ENCODE measurements at regions not wholly inside any gene's neighbourhood (a gene's known extent, or its start where the extent isn't known, plus 50 kb on each side); places are given as distances from the start of the nearest gene placed in this dataset.
"Not testable (repeated sequence)": the region's sequence is repeated elsewhere in the genome, so short reads cannot be mapped to it uniquely, and the experiment has no call there.

DNA sequence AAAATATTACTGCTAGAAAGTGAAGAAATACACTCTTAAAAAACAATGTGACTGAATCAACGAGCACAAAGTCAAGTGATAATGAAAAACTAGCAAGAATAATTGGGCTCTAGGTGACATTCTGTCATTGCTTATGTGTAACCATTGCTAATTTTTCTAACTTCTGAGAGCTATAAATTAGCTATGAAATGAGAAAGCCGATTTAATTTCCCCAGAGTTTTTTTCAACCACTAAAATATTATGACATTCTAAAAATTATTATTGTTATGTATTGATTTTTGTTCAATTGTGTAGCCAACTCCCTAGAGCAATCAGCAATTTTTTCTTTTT lies 458.6 kb upstream of the ATXN8OS start:
- no peak for DNase-seq (ENCODE audit: low spot score)

DNA sequence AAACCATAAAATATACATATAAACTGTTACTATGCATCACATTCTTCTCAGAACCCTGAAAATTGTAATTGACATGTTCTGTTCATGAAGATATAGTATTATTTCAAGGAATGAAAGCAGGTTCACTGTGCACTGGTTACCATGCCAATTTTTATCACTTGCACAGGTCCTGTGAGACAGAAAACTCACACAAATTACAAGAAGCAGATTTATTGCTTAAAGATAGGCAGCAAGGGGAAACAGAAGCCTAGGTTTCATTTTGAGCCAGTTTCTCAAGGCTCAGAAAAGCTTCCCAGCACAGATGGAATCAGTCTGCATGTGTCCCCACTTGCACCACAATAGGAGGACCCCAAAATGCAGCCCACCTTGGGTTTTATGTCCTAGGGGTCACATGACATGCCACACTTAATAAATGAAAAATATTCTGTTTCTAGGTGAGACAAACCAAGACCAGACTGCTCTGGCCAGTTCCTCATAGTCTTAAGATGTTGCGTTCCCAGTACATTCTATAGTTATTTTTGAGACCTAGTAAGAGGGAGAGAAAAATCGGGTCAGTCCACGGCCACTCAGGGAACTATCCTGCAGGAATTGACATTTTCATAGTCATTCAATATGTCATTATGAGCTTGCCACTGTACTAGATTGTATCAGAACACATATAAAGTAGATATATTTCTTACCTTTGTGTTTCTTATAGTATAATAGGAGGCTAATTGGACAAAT lies 459.1 kb upstream of the ATXN8OS start:
- DNase-seq (ENCODE audit: low spot score): no peak

DNA sequence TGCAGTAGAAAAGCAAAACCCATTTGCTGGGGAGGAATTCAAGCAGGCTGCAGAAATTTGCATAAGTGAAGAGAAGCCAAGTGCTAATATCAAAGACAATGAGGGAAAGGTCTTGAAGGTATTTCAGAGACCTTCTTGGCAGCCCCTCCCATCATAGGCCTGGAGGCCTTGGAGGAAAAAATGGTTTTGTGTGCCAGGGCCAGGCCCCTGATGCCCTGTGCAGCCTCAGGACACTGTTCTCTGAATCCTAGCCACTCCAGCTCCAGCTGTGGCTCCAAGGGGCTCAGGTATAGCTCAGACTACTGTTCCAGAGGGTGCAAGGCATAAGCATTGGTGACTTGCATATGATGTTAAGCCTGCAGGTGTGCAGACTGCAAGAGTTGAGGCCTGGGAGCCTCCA lies 463.2 kb upstream of the ATXN8OS start:
- DNase-seq (ENCODE audit: low spot score): no peak

DNA sequence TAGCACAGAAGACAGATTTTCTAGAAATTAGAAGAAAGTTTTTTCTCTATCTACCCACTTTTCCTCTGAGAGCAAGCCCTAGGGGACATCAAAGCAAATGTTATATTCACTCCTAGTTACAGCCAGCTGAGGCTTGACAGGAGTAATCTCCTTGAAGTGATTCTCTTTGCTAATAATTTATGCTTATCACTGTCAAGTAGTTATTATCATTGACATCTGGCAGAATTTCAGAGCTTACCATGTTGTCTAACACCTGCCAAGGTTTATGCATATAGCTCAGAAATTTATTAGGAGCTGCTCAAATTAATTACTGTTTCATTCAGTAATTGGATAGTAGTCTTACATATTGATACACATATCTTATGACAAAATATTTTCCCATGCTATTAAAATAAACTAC lies 465.9 kb upstream of the ATXN8OS start:
- DNase-seq (ENCODE audit: low spot score): no peak

DNA sequence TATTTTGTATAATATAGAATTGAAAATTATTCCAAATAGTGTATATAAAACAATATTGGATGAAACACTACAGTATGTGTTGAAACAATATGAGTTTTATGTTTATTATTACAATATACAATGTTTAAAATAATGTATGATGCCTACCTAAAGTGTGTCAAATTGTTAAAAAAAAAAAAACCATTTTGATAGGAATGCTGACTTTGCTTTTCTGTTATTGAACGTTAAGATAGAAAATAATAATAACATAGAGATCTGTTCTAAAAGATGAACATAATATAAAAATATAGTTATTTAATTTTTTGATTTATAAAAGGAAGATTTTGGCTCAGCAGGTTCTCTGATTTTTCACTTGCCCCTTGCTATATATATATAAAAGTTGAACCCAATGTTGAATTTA lies 474.6 kb upstream of the ATXN8OS start:
- DNase-seq (ENCODE audit: low spot score): no peak

DNA sequence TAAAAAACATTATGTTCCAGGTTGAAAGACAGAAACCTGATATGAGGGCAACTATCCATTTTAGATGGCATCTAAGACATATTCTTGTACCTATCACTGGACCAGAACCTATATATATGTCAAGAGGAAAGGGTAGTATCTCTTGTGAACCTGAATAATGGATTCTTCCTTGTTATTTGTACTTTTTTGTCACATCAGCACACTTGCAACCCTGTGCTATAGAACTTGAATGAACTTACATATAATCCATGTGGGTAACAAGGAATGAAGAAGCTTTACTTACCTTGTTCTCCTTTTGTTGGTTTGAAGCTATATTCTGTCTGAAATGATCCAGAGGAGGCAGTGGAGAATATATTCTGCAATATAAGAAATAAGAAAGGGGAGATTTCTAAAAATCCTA lies 483.7 kb upstream of the ATXN8OS start:
- DNase-seq (ENCODE audit: low spot score): no peak

DNA sequence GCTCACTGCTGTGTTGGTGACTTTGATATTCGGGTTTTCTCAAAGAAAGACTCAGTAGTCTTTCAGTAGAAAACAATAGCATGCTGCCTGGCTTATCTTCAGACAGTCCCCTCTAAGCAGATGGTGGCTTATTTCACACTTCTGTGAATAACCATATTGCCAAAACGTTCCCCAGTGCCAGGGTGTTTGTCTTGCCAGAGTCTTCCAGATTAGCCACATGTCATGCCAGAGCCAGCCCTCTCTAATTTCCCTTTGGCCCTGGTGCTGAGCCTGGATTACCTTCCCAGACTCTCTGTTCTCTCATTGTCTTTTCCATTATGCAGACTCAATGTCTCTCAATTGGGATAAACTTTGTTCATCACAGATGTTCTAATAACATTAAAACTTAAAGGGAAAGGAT lies 488.0 kb upstream of the ATXN8OS start:
- DNase-seq (ENCODE audit: low spot score): peak; percentile 40

DNA sequence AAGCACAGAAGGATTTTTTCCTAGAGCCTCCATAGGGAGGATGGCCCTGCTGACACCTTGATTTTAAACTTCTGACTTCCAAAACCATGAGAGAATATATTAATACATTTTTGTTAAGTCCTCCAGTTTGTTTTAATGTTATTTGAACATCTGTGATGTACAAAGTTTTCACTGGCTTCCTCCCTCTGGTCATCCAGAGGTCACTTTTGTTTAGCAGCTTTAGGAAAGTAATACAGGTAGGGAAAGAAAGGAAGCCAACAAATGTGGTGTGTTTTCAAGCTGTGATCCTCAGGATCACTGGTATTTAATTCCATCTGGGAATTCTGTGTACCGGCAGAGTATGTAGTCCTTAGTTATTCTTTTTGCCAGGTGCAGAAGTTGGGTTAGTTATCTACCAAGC lies 488.8 kb upstream of the ATXN8OS start:
- no peak for DNase-seq (ENCODE audit: low spot score)

DNA sequence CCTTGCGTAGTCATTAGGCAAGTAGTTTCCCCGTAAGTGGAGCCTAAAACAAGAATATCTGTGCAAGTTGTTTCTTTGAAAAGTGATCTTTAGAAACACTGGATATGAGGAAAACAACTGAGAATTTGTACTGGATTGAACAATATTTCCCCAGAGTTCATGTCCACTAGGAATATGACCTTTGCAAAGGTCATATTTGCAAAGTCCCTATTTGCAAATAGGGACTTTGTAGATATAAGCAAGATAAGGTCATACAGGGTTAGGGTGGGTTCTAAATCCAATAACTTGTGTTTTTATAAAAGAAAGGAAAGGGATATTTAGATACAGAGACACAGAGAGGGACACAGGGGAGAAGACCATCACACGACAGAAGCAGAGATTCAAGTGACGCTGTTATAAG lies 489.2 kb upstream of the ATXN8OS start:
- DNase-seq (ENCODE audit: low spot score): no peak

DNA sequence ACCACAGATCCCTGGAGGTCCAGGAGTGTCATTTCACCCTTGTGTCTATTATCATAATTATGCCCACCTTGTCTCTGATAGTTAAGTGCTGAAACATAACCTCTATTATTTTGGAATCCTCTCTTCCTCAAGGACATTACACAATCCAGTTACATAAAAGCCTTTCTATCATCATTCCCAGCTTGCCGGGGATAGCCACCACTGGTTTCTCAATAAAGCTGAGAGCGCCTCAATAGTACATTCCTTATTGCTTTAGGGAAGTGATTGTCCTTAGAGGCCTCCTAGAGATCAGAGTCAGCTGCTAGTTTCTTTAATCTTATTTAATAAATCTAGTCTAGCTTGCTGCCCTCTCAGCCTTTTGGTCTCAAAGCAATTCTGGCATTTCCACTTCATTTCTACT lies 490.0 kb upstream of the ATXN8OS start:
- no peak for DNase-seq (ENCODE audit: low spot score)

DNA sequence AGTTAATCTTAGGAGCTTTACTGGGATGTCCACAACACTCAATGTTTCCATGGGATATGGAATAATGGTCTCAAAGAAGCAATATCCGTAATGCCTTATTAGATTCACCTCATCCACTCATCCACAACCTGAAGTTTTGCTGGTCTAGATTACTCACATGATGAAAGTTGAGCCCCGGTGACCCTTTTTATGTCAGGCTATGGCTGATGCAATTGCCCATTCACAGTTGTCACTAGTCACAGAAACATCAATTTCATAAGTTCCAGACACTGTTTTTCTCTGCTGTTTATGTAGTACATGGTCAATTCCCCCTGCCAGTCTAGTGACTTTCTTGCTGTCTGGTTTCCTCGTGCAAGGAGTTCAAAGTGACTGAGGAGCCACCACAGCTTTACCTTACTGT lies 491.2 kb upstream of the ATXN8OS start:
- DNase-seq (ENCODE audit: low spot score): no peak

DNA sequence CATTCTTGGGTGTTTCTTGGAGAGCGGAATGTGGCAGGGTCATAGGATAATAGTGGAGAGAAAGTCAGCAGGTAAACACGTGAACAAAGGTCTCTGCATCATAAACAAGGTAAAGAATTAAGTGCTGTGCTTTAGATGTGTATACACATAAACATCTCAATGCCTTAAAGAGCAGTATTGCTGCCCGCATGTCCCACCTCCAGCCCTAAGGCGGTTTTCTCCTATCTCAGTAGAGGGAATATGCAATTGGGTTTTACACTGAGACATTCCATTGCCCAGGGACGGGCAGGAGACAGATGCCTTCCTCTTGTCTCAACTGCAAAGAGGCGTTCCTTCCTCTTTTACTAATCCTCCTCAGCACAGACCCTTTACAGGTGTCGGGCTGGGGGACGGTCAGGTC lies 492.6 kb upstream of the ATXN8OS start:
- DNase-seq (ENCODE audit: low spot score): not testable (repeated sequence)

DNA sequence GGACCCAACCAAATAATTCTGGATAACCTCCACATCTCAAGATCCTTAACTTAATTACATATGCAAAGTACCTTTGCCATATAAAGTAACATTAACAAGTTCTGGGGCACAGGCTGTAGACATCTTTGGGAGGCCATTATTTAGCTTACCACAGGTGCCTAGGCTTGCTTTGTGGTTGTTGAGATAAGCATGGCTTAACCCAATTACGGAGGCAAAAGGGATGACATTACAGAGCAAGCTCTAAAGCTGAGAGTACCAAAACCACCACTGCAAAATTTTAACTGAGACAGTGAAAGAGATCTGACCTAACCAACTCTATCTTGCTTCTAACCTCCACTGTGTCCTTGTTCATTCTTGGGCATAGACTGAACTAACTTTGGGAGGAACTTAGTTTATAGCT lies 502.9 kb upstream of the ATXN8OS start:
- no peak for DNase-seq (ENCODE audit: low spot score)

DNA sequence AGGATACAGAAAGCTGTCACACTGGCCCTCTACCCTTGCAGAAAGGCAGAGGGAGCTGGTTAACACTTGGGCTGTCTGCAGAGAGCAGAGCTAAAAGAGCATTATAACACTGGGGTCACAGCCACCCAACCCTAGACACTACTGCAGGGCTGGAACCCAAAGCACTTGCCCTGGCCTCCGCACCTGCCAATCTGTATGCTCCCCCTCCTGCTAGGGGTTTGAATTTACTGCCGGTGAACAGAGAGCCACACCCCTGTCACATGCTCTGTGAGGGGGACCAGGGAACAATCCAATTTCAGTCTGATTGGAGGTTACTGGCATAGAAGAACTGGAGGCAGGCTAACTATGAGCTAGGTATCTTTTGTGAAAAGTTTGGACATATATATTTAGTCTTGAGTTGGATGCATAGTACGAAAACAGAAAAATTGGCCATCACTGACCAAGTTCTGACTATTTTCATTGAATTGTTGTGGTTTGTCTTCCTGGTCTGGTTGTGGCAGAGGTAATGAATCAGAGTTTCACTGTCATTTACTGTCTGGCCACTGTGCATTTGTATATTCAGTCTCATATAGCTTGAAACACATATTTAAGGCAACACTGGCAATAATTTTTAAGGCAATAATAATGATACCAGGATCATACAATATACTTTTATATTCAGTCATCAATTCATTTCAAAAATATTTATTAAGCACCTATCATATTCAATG lies 504.3 kb upstream of the ATXN8OS start:
- no peak for DNase-seq (ENCODE audit: low spot score)

DNA sequence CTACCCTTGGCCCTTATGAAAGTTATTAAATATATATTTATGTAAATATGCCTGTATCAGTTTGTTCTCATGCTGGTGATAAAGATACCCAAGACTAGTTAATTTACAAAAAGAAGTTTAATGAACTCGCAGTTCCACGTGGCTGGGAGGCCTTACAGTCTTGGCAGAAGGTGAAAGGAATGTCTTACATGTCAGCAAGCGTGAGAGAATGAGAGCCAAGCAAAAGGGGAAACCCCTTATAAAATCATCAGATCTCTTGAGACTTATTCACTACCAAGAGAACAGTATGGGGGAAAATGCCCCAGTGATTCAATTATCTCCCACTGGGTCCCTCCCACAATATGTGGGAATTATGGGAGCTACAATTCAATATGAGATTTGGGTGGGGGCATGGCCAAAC lies 506.0 kb upstream of the ATXN8OS start:
- DNase-seq (ENCODE audit: low spot score): no peak

DNA sequence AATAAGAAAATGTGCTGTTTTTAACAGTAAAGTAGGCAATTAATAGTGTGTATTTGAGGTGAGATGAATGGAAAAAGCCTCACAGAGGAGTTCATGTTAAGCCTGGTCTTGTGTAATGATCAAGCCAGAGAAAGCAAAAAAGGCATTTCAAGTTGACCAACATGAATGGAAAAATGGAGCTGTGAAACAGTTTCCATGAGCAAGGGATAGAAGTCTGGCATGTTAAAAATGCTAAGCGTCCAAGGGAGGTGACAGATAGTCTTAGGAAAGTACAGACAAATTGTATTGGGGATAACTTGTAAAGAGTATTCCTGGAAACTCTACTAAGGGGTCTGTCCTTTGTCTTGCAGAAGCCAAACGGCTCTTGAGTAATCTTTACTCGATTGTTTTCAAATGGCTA lies 506.8 kb upstream of the ATXN8OS start:
- no peak for DNase-seq (ENCODE audit: low spot score)

DNA sequence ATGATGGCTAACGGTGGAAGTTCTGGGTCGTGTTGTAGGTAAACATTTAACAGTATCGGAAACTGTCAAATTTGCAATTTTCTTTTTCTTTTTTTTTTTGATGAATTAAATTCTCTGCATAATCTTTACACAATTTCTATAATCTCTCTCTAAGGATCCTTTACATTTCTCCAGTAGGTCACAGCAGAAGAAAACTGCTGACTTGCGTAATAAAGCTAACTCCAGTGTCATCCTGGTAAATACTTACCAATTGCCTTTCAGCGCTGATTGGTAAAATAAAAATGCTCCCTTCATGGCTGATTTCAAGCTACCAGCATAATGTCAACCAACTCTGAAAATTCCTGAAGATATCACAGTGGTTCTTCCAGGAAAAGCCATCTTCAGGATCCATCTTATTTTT lies 510.5 kb upstream of the ATXN8OS start:
- no peak for DNase-seq (ENCODE audit: low spot score)

DNA sequence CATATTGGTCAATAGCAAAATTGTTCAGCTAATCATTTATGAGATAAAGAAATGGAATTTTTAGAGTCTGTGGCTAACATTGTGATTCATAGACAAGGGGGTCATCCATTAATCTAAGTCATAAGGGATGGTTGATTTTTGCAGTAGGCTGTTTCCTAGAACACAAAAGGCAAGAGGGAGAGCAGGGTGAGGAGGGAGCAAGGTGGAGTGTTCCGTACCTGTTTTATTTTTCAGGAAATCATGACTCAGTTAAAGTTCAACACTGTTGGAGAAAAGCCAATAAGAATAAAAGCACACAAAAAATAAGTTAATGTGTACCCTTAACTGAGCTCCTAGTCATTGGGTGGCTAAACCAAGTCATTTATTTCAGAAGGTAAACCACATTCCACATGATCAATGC lies 512.4 kb upstream of the ATXN8OS start:
- no peak for DNase-seq (ENCODE audit: low spot score)

DNA sequence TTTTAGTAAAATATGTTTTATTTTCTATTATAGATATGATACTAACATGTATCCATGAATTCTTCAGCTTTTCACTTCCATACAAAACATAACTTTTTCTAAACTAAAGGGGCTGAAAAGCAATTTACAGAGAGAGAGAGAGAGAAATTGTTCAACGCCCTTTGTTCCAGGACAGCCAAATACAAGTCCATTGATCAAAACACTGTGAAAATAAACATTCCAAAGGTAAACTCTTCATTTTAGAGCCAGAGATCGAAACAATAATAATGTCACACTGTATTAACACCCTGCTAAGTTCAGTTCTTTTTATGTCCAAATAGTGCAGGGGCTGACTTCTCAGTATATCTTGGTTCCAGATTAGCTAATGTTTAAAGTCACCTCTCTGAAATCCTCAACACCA lies 516.2 kb upstream of the ATXN8OS start:
- DNase-seq (ENCODE audit: low spot score): no peak

DNA sequence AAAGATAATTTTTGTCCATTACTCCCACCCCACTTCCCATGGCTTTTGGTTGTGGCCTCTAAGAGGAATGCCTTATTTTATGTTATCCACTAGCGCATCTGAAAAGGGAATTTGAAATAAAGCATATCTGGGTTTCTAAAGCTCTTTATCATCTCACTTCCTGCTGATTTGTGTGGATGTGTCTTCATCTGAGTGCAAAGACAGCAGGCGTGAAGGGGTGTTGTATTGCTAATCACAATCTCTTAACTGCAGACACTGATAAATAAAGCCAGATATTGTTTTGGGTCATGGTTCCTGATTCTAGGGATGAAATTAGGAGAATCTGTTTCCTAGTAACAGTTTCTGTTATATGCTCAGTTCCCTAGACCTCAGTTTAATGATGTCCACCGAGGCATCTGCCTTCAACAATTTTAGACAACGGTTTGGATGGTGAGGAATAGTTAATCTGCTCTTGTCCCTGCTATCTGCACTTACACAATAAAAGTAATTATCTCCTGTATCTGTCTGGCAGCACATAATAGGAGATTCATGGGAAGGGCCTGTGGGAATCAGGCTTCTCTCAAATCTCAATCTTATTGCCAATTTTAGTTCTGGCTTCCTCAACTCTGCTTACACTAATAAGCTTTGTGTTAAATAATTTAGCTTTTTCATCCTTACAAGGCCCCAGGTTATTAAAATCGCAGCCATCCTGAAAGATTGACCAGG lies 517.9 kb upstream of the ATXN8OS start:
- DNase-seq (ENCODE audit: low spot score): no peak

DNA sequence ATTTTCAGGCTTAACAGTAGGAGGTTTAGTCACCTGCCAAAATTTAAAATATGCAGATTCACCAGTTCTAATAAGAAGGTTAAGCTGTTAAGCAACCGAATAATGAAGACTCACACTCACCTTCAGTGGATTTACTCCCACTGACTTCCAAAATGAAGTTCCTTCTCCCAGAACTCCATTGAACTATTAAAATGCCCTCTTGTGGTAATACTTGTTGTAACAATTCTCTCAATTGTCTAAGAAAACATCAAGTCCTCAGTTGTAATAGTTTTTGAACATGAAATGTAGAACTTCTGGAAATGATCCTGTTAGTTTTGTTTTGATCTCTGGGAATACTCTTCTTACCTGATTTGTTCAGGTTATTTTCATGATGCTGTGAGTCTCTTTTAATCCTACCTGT lies 522.0 kb upstream of the ATXN8OS start:
- no peak for DNase-seq (ENCODE audit: low spot score)

DNA sequence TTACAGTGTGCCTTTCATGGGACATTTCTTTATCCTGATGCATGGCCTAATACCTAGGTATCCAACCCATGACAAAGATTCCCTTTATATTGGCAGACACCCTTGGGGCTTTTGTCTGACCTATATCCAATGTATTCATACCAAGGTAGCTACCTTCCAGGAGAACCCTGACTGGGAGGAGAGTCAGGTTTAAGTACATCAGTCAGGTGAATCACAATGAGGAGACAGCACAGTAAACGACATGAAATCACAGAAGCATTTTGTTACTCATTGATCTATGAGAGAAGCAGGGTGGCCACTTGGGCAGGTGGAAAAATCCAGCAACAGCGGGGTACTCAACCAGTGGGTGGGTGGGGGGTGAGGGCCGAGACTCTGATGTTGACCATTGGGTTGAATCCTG lies 527.4 kb upstream of the ATXN8OS start:
- no peak for DNase-seq (ENCODE audit: low spot score)

DNA sequence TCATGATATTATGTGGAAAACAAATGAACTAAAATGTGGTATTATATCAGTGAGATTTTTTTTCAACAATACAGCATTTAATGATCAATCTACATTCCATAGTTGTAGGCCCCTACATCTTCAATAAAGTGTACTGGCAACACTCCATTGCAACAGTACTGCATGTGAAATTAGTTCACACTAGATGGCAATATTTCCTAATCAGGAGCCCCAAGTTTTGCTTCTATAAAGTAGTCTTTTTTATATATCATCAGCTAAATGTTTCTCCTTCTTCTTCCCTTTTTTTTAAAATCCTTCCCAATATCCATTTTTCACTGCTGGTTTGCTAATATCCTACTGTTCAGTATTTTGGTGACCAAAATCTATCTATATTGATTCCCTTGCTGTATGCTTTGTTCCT lies 528.3 kb upstream of the ATXN8OS start:
- no peak for DNase-seq (ENCODE audit: low spot score)
